ENCODE measurements at regions not wholly inside any gene's neighbourhood (a gene's known extent, or its start where the extent isn't known, plus 50 kb on each side); places are given as distances from the start of the nearest gene placed in this dataset.

- TF ChIP-seq EP300 (IDR thresholded peaks at IDR 0.05; ENCODE audit: low read depth) (no peak), POLR2A (IDR thresholded peaks at IDR 0.05) (no peak), POLR2AphosphoS5 (IDR thresholded peaks at IDR 0.05) (no peak)
- TF ChIP-seq, protein P1, sequence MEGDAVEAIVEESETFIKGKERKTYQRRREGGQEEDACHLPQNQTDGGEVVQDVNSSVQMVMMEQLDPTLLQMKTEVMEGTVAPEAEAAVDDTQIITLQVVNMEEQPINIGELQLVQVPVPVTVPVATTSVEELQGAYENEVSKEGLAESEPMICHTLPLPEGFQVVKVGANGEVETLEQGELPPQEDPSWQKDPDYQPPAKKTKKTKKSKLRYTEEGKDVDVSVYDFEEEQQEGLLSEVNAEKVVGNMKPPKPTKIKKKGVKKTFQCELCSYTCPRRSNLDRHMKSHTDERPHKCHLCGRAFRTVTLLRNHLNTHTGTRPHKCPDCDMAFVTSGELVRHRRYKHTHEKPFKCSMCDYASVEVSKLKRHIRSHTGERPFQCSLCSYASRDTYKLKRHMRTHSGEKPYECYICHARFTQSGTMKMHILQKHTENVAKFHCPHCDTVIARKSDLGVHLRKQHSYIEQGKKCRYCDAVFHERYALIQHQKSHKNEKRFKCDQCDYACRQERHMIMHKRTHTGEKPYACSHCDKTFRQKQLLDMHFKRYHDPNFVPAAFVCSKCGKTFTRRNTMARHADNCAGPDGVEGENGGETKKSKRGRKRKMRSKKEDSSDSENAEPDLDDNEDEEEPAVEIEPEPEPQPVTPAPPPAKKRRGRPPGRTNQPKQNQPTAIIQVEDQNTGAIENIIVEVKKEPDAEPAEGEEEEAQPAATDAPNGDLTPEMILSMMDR (IDR thresholded peaks at IDR 0.05), result no peak
Measured at GRCh38 chr13:70502944-70503343, 394.7 kb upstream of the KLHL1 start.
